ENCODE measurements at regions not wholly inside any gene's neighbourhood (a gene's known extent, or its start where the extent isn't known, plus 50 kb on each side); places are given as distances from the start of the nearest gene placed in this dataset.

DNA sequence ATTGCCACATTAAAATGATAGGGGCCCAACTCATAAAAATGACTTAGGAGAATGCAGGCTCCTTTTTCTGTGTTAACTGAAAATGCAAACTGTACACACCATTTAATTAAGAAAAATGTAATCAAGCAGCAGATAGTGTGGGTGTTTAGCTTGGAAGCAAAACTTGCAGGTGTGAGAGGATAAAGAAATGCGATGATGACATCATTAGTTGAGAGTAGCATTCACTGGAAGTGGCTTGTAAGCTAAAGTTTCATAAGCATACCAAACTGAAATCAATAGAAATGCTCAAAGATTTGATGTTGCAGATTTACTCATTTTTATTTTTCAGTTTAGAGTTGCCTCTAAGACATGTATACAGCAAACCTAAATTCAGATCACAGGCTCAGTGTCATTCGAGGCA, 86.6 kb downstream of the PRR20E start (continued):
- TF ChIP-seq, protein P1, sequence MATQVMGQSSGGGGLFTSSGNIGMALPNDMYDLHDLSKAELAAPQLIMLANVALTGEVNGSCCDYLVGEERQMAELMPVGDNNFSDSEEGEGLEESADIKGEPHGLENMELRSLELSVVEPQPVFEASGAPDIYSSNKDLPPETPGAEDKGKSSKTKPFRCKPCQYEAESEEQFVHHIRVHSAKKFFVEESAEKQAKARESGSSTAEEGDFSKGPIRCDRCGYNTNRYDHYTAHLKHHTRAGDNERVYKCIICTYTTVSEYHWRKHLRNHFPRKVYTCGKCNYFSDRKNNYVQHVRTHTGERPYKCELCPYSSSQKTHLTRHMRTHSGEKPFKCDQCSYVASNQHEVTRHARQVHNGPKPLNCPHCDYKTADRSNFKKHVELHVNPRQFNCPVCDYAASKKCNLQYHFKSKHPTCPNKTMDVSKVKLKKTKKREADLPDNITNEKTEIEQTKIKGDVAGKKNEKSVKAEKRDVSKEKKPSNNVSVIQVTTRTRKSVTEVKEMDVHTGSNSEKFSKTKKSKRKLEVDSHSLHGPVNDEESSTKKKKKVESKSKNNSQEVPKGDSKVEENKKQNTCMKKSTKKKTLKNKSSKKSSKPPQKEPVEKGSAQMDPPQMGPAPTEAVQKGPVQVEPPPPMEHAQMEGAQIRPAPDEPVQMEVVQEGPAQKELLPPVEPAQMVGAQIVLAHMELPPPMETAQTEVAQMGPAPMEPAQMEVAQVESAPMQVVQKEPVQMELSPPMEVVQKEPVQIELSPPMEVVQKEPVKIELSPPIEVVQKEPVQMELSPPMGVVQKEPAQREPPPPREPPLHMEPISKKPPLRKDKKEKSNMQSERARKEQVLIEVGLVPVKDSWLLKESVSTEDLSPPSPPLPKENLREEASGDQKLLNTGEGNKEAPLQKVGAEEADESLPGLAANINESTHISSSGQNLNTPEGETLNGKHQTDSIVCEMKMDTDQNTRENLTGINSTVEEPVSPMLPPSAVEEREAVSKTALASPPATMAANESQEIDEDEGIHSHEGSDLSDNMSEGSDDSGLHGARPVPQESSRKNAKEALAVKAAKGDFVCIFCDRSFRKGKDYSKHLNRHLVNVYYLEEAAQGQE (IDR thresholded peaks at IDR 0.05; ENCODE audit: low read depth) = no peak
- TF ChIP-seq ELF1 (IDR thresholded peaks at IDR 0.05; ENCODE audit: borderline replicate concordance, low read depth) (no peak), JUND (IDR thresholded peaks at IDR 0.05) (no peak)

DNA sequence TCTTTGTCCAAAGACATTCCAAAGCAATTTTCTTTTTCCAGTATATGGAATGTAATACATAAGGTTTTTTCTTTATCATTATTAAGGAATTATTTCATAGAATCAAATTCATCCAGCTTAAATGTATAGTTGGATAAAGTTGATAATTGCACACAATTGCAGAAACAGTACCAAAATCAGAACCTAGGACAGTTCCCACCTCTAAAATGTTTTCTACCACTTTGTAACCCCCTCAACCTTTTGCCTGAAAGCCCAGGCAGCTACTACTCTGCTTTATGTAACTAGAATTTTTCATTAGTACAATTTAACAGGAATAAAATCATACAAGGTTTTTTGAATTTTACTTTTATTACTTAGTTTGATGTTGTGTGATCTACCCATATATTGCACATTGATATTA, 98.0 kb downstream of the PRR20E start:
- BruUV-seq (replicated peaks) = no TSS peak
- Histone ChIP-seq H3K9ac (ENCODE audit: low read length) (no peak overlapping the region), H3K4me3 (replicated peaks in 1 of 2; ENCODE audit: low read depth in 1 of 2, low read length in 2 of 2) (no peak overlapping the region), H4K20me1 (ENCODE audit: insufficient read depth) (no peaks in the 10 kb centered on the region), H3K9me3 (ENCODE audit: control insufficient read depth in 1 of 2, insufficient read depth in 1 of 2, low read depth in 1 of 2, low read length in 2 of 2) (peaks cover 16% of the 10 kb centered on the region in 2 experiments; a peak in 2 of 4 replicates), H2AFZ (ENCODE audit: low read depth, low read length, poor library complexity, severe bottlenecking) (no peak overlapping the region), H3K79me2 (ENCODE audit: insufficient read depth, low read length) (no peaks in the 10 kb centered on the region), H3K4me1 (ENCODE audit: control insufficient read depth in 1 of 2, insufficient read depth in 2 of 2, low read length in 2 of 2) (no peaks in the 10 kb centered on the region), H3K9me2 (ENCODE audit: insufficient read depth) (no peaks in the 10 kb centered on the region), H3K36me3 (ENCODE audit: control insufficient read depth in 1 of 2, insufficient read depth in 2 of 2, low read length in 2 of 2) (no peaks in the 10 kb centered on the region), H3K27me3 (ENCODE audit: insufficient read depth, low read length) (no peaks in the 10 kb centered on the region), H3K4me2 (ENCODE audit: low read length) (no peak overlapping the region), H3K27ac (ENCODE audit: low read depth, low read length) (no peak overlapping the region)
- TF ChIP-seq POLR2A (IDR thresholded peaks at IDR 0.05; ENCODE audit: borderline replicate concordance, extremely low read depth, insufficient read depth, insufficient read length) (no peak), EGR1 (IDR thresholded peaks at IDR 0.05; ENCODE audit: low read depth) (no peak), ZFX (IDR thresholded peaks at IDR 0.05) (no peak), RAD21 (IDR thresholded peaks at IDR 0.05; ENCODE audit: low read depth) (no peak), POLR2AphosphoS5 (IDR thresholded peaks at IDR 0.05; ENCODE audit: low read depth, low read length) (no peak), CBX3 (IDR thresholded peaks at IDR 0.05; ENCODE audit: low read depth) (no peak), YY1 (IDR thresholded peaks at IDR 0.05; ENCODE audit: extremely low read depth, insufficient replicate concordance, low read depth, low read length) (no peak), SIN3A (IDR thresholded peaks at IDR 0.05; ENCODE audit: low read depth) (no peak), SRF (IDR thresholded peaks at IDR 0.05; ENCODE audit: low read depth) (no peak), ELF1 (IDR thresholded peaks at IDR 0.05; ENCODE audit: borderline replicate concordance, low read depth) (no peak)
- TF ChIP-seq, protein P2, sequence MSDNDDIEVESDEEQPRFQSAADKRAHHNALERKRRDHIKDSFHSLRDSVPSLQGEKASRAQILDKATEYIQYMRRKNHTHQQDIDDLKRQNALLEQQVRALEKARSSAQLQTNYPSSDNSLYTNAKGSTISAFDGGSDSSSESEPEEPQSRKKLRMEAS (IDR thresholded peaks at IDR 0.05) = no peak
- TF ChIP-seq, protein P3, sequence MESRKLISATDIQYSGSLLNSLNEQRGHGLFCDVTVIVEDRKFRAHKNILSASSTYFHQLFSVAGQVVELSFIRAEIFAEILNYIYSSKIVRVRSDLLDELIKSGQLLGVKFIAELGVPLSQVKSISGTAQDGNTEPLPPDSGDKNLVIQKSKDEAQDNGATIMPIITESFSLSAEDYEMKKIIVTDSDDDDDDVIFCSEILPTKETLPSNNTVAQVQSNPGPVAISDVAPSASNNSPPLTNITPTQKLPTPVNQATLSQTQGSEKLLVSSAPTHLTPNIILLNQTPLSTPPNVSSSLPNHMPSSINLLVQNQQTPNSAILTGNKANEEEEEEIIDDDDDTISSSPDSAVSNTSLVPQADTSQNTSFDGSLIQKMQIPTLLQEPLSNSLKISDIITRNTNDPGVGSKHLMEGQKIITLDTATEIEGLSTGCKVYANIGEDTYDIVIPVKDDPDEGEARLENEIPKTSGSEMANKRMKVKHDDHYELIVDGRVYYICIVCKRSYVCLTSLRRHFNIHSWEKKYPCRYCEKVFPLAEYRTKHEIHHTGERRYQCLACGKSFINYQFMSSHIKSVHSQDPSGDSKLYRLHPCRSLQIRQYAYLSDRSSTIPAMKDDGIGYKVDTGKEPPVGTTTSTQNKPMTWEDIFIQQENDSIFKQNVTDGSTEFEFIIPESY (IDR thresholded peaks at IDR 0.05; ENCODE audit: extremely low read depth, insufficient replicate concordance, low read length) = no peak
- TF ChIP-seq, protein P1 (IDR thresholded peaks at IDR 0.05; ENCODE audit: low read depth) = no peak
- TF ChIP-seq, protein P4, sequence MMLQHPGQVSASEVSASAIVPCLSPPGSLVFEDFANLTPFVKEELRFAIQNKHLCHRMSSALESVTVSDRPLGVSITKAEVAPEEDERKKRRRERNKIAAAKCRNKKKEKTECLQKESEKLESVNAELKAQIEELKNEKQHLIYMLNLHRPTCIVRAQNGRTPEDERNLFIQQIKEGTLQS (IDR thresholded peaks at IDR 0.05) = no peak
- no peak for DNase-seq (ENCODE audit: low read depth, low spot score)
- ChIA-PET POLR2A (no interaction called here), RAD21 (ENCODE audit: low non-redundant PET in 1 of 2, low total read pairs in 2 of 2, uncharacterized antibody in 2 of 2, unreplicated experiment in 2 of 2) (no interaction called here), CTCF (no interaction called here)
- no peak for ATAC-seq
- intact Hi-C loops (cut with micrococcal nuclease) = no loop called here
